ENCODE measurements at regions not wholly inside any gene's neighbourhood (a gene's known extent, or its start where the extent isn't known, plus 50 kb on each side); places are given as distances from the start of the nearest gene placed in this dataset.

DNA sequence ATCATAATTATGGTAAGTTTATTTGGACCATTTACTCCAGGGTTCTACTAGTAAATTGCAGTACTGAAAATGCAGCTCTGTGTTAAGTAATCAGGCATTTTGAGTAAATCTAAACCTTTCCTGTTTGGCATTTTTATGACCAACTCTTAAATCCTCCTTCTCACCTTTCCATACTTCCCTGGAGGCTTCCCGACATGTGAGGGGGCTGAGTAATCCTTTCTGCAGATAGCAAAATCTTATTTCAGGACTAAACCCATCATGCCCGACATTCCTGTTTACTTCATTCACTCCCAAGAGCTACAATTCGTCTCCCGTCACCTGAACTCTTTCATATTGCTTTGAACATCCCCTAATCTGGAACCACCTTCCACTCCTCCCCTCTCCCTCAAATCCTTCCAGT lies 296.6 kb downstream of the IKZF2 start:
- H3K4me3 ChIP-seq (ENCODE audit: low read length), result no peak overlapping the region
- DNase-seq (ENCODE audit: low read depth), result peak; percentile 64
- TF ChIP-seq, protein P1, sequence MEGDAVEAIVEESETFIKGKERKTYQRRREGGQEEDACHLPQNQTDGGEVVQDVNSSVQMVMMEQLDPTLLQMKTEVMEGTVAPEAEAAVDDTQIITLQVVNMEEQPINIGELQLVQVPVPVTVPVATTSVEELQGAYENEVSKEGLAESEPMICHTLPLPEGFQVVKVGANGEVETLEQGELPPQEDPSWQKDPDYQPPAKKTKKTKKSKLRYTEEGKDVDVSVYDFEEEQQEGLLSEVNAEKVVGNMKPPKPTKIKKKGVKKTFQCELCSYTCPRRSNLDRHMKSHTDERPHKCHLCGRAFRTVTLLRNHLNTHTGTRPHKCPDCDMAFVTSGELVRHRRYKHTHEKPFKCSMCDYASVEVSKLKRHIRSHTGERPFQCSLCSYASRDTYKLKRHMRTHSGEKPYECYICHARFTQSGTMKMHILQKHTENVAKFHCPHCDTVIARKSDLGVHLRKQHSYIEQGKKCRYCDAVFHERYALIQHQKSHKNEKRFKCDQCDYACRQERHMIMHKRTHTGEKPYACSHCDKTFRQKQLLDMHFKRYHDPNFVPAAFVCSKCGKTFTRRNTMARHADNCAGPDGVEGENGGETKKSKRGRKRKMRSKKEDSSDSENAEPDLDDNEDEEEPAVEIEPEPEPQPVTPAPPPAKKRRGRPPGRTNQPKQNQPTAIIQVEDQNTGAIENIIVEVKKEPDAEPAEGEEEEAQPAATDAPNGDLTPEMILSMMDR (IDR thresholded peaks at IDR 0.05; ENCODE audit: insufficient read depth, low read depth, low read length, missing control alignments), result no peak

DNA sequence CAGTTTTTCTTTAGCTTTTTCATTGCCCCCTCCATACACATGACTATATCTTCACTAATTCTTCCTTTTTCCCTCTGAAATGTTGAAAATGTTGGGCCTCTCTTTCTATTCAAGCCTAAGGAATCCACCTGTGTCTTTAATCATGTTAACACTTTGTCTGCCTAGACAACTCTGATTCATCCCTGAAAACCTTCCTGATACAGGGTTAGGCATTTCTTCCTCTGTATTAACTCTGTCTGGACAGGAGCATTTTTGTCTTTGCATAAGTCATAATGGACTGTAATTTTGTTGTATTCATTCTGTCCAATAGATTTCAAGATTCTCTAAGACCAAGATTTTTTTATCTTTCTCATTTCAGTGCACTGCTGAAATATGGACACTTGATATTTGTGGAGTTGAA lies 297.3 kb downstream of the IKZF2 start:
- peak; percentile 77 for DNase-seq (ENCODE audit: low read depth)
- TF ChIP-seq, protein P1 (IDR thresholded peaks at IDR 0.05; ENCODE audit: insufficient read depth, low read depth, low read length, missing control alignments), result no peak
- no peak overlapping the region for H3K4me3 ChIP-seq (ENCODE audit: low read length)

DNA sequence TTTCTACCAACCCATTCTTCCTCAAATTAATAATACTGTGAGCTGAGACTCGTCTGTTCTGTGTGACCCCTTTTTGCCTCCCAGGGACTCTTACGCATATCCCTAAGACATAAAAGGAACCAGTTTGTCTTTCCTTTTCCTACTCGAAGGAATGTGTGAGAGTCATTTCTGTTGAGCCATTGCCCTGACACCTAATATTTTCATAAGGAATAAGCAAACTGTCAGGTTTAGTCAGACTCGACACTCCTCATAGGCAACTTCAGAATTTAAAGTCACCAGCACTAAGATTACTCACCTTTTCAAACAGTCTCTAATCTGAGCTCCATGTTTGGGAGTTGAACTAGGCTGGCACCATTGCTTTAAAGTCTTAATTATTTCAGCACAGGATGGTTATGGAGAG lies 305.5 kb downstream of the IKZF2 start:
- TF ChIP-seq, protein P1 (IDR thresholded peaks at IDR 0.05; ENCODE audit: insufficient read depth, low read depth, low read length, missing control alignments), result no peak
- no peak overlapping the region for H3K4me3 ChIP-seq (ENCODE audit: low read length)
- peak; percentile 92 for DNase-seq (ENCODE audit: low read depth)

DNA sequence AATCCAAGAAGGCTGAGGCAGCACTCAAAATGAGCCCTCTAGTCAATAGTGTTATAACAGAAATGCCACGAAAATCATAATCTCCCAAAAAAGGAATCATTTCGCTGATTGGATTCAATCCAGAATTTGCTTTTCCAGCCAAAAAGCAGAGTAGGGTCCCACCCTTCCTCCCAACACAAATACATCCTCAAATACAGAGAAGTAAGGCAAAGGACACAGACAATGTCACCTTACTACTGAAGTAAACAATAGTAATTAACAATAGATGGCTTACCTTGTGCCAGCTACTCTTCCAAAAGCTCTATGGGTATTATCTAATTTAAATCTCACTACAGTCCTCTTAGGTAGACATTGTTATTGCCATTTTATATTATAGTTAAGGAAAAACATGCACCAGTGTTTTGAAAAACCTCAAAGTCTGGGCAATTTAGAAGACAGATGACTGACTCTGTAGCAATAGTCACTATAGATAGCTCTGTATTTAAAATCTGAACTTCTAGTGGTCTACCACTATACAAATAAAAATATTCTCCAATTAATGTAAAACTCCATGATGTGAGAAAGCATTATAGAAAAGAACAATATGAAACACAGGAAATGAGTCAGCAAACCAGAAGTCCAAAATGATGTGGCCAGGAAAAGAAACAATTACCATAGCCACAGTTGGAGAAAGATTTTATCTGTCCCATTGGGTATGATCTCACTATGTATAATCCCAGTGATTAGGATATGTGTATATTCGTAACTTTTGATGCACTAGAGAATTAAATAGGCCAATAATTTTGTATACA lies 305.0 kb upstream of the ERBB4 start:
- TF ChIP-seq, protein P1 (IDR thresholded peaks at IDR 0.05; ENCODE audit: insufficient read depth, low read depth, low read length, missing control alignments), result no peak
- H3K4me3 ChIP-seq (ENCODE audit: low read length), result no peak overlapping the region
- DNase-seq (ENCODE audit: low read depth), result peak; percentile 83

DNA sequence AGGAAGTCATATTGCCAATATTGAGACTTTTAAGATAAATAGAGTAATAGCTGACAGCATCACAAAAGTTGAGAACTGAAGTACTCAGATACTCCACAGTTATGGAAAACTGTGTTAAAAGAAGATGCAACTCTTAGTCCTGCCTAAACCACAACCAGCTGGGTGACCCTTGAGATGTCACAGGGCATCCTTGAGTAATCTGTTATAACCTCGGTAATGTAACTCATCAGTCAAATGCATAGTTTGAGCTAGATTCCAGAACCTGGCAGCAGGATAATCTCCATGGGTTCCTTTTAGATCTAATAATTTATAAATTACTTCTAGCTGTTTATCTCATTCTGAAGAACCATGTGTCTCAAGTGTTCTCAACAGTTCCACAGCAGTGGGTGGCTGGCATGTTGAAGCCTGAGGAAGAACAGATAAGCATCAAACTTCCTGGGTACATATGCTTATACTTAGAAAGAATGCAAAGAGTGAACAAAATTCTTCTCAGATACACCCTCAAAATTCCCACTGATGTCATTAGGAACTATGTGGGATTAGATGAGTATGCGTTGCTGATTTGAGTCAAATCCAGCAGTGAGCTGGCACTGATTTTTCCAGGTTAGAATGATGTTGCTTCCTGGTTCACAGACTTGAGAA lies 304.1 kb upstream of the ERBB4 start:
- DNase-seq (ENCODE audit: low read depth), result peak; percentile 93
- no peak overlapping the region for H3K4me3 ChIP-seq (ENCODE audit: low read length)
- TF ChIP-seq, protein P1 (IDR thresholded peaks at IDR 0.05; ENCODE audit: insufficient read depth, low read depth, low read length, missing control alignments), result no peak

DNA sequence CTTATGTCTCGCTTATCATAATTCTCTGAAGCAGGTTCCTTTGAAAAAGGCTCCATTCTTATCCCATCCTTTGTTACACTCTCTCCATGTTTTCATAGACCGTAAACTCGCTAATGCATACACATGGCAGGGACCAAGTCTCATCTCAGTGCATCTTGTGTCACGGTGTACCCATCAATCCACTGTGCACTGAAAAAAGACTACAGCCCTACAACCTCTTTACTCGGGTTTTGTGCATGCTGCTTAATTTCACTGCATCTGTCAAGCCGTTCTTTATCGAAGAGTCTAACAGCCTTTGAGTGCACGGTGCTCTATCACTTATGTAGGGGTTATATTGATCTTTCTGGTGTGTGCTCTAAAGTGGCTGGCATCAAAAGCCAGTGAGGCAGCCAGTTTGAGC lies 302.9 kb upstream of the ERBB4 start:
- DNase-seq (ENCODE audit: low read depth), result no peak
- TF ChIP-seq, protein P1 (IDR thresholded peaks at IDR 0.05; ENCODE audit: insufficient read depth, low read depth, low read length, missing control alignments), result no peak
- no peak overlapping the region for H3K4me3 ChIP-seq (ENCODE audit: low read length)

Measured in epithelial cell of esophagus (primary cell).